Neutrophil (primary cell): ENCODE measurements at regions not wholly inside any gene's neighbourhood (a gene's known extent, or its start where the extent isn't known, plus 50 kb on each side); places are given as distances from the start of the nearest gene placed in this dataset.

Source experiments
- H3K27ac ChIP-seq: fragments of 200-600 bp; sonication (generic); 2 replicates; pipeline ENCODE4 v1.5.1; 2016; ENCODE audit warnings: mild to moderate bottlenecking, moderate library complexity
- H3K27me3 ChIP-seq: fragments of 200-600 bp; sonication (generic); 2 replicates; pipeline ENCODE4 v1.6.0; 2016; ENCODE audit warnings: mild to moderate bottlenecking
- H3K36me3 ChIP-seq: fragments of 200-600 bp; sonication (generic); 2 replicates; pipeline ENCODE4 v1.5.1; 2017
- H3K4me1 ChIP-seq, 2 experiments: fragments of 200-600 bp in 1 of 2; sonication (generic) in 1 of 2; 1 replicate in 1 of 2; 2 replicates in 1 of 2; pipeline versions ENCODE4 v1.5.1 to v1.6.1; 2013 to 2016; ENCODE audit warnings: low read depth in 1 of 2, low read length in 1 of 2, mild to moderate bottlenecking in 1 of 2, moderate library complexity in 1 of 2; ENCODE audit not compliant: control insufficient read depth in 1 of 2, insufficient read depth in 1 of 2
- H3K4me3 ChIP-seq, 2 experiments: fragments of 200-600 bp in 1 of 2; sonication (generic) in 1 of 2; 1 replicate in 1 of 2; 2 replicates in 1 of 2; pipeline ENCODE4 v1.5.1; 2013 to 2016; ENCODE audit warnings: low read depth in 1 of 2, low read length in 1 of 2, mild to moderate bottlenecking in 1 of 2, moderate library complexity in 1 of 2
- H3K9me3 ChIP-seq: fragments of 200-600 bp; sonication (generic); 2 replicates; pipeline ENCODE4 v1.5.1; 2016
- TF ChIP-seq, protein P1 (sequence below): fragments of 200-600 bp; sonication (generic); IDR thresholded peaks from 2 replicates; pipeline ENCODE4 v1.5.1; 2016; ENCODE audit warnings: antibody characterized with exemption

GRCh38 chr22:49373289-49373666 lies 454.4 kb downstream of the BRD1 start:
- H3K36me3 ChIP-seq = no peaks in the 10 kb centered on the region
- no peaks in the 10 kb centered on the region for H3K4me1 ChIP-seq
- TF ChIP-seq, protein P1, sequence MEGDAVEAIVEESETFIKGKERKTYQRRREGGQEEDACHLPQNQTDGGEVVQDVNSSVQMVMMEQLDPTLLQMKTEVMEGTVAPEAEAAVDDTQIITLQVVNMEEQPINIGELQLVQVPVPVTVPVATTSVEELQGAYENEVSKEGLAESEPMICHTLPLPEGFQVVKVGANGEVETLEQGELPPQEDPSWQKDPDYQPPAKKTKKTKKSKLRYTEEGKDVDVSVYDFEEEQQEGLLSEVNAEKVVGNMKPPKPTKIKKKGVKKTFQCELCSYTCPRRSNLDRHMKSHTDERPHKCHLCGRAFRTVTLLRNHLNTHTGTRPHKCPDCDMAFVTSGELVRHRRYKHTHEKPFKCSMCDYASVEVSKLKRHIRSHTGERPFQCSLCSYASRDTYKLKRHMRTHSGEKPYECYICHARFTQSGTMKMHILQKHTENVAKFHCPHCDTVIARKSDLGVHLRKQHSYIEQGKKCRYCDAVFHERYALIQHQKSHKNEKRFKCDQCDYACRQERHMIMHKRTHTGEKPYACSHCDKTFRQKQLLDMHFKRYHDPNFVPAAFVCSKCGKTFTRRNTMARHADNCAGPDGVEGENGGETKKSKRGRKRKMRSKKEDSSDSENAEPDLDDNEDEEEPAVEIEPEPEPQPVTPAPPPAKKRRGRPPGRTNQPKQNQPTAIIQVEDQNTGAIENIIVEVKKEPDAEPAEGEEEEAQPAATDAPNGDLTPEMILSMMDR = no peak
- peaks cover 24% of the 10 kb centered on the region for H3K27me3 ChIP-seq
- H3K4me3 ChIP-seq = no peak overlapping the region
- no peak overlapping the region for H3K27ac ChIP-seq
- H3K9me3 ChIP-seq = no peaks in the 10 kb centered on the region

- H3K4me3 ChIP-seq = no peak overlapping the region
- no peaks in the 10 kb centered on the region for H3K36me3 ChIP-seq
- H3K4me1 ChIP-seq = no peaks in the 10 kb centered on the region
- no peak overlapping the region for H3K27ac ChIP-seq
- TF ChIP-seq, protein P1 = no peak
- H3K27me3 ChIP-seq = peaks cover 24% of the 10 kb centered on the region
- no peaks in the 10 kb centered on the region for H3K9me3 ChIP-seq
Measured at GRCh38 chr22:49372530-49373288, 455.0 kb downstream of the BRD1 start.

DNA sequence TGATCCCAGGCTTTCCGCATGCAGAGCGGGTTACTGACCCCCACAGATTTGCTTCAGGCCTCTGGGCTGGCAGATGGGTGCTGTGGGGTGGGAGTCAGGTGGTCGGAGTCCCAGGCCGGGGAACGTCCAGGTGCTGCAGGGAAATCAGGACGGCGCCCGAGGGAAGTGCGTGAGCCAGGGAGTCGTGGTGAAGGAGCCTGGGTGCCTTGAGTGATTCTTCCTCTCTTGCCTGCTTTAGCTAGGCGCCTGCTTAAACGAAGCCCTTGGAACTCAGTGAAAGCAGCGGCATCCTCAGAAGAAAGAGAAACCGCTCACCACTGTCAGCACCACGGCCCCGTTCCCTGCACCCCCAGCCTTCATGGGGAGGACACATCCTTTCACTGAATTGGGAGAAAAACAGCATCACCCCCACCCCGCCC lies 455.6 kb downstream of the BRD1 start:
- H3K9me3 ChIP-seq = no peaks in the 10 kb centered on the region
- TF ChIP-seq, protein P1 = no peak
- H3K36me3 ChIP-seq = no peaks in the 10 kb centered on the region
- no peaks in the 10 kb centered on the region for H3K4me1 ChIP-seq
- peaks cover 22% of the 10 kb centered on the region for H3K27me3 ChIP-seq
- no peak overlapping the region for H3K4me3 ChIP-seq
- H3K27ac ChIP-seq = no peak overlapping the region

- TF ChIP-seq, protein P1 = no peak
- no peak overlapping the region for H3K4me3 ChIP-seq
Measured at GRCh38 chr22:49371325-49372110, 456.2 kb downstream of the BRD1 start.

DNA sequence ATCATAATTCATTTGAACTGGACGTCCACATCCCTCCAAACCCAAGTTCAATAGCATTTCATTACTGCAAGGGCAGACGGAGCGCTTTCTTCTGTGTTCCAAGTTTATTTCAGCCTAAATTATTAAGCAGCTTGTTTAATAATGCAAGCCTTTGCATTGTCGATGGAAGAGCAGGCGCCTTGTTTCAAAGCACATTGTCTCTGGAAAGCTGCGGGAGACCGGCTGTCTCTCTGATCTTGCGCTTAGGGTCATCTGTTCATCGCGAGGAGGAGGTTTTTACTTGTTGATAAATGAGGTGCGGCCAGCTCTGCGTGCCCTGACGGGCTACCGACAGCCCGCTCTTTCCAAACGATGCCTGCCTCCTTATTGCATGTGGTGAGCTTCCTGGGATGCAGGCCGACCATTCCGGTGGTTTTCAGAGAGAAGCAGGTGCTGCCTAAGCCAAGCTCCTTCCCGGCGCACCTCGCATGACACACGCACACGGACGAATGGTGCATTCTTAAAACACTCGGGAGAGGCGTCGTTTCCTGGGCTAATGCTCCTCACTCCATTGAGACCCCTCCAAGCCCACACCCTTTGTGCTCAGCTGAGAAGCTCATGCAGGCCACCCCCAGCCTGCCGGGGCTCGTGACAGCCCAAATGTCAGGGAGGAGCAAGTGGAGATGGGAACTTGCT lies 456.9 kb downstream of the BRD1 start:
- Histone ChIP-seq H3K36me3 (no peaks in the 10 kb centered on the region), H3K27ac (no peak overlapping the region), H3K9me3 (no peaks in the 10 kb centered on the region), H3K4me1 (no peaks in the 10 kb centered on the region), H3K27me3 (peaks cover 16% of the 10 kb centered on the region), H3K4me3 (no peak overlapping the region)
- TF ChIP-seq, protein P1 = no peak

More at GRCh38 chr22:49371325-49372110, 456.2 kb downstream of the BRD1 start:
- Histone ChIP-seq H3K36me3 (no peaks in the 10 kb centered on the region), H3K4me1 (no peaks in the 10 kb centered on the region), H3K27ac (no peak overlapping the region), H3K9me3 (no peaks in the 10 kb centered on the region), H3K27me3 (peaks cover 20% of the 10 kb centered on the region)
